RWPE2 (cell line): ENCODE measurements at regions not wholly inside any gene's neighbourhood (a gene's known extent, or its start where the extent isn't known, plus 50 kb on each side); places are given as distances from the start of the nearest gene placed in this dataset.

Experiments used
- ATAC-seq: fragments of 200-7000 bp; cut with Tn5 transposase; 3 replicates; pipeline ENCODE4 v1.9.1; 2021; ENCODE audit warnings: low read depth
- DNase-seq: peaks from one replicate; pipeline ENCODE4 v3.0.0-alpha.2; 2020; ENCODE audit warnings: low spot score
- H3K27ac ChIP-seq: fragments of 450-650 bp; 2 replicates; pipeline ENCODE4 v1.5.1; 2017; ENCODE audit warnings: mild to moderate bottlenecking; ENCODE audit not compliant: poor library complexity, severe bottlenecking
- H3K27me3 ChIP-seq: fragments of 250-450 bp; sonication (Bioruptor Pico); 2 replicates; pipeline ENCODE4 v1.5.1; 2021; ENCODE audit warnings: mild to moderate bottlenecking, moderate library complexity; ENCODE audit not compliant: insufficient read depth, poor library complexity, severe bottlenecking
- H3K36me3 ChIP-seq: fragments of 250-450 bp; sonication (Bioruptor Pico); 2 replicates; pipeline ENCODE4 v1.5.1; 2020; ENCODE audit warnings: low read depth, mild to moderate bottlenecking, moderate library complexity
- H3K4me1 ChIP-seq: fragments of 250-450 bp; sonication (Bioruptor Pico); 2 replicates; pipeline ENCODE4 v1.5.1; 2021; ENCODE audit warnings: mild to moderate bottlenecking, moderate library complexity; ENCODE audit not compliant: insufficient read depth, poor library complexity, severe bottlenecking
- H3K4me3 ChIP-seq: fragments of 250-450 bp; sonication (Bioruptor Pico); 2 replicates; pipeline ENCODE4 v1.5.1; 2021; ENCODE audit warnings: mild to moderate bottlenecking, moderate library complexity; ENCODE audit not compliant: severe bottlenecking
- H3K9me3 ChIP-seq: fragments of 250-450 bp; sonication (Bioruptor Pico); 2 replicates; pipeline ENCODE4 v1.5.1; 2021; ENCODE audit warnings: mild to moderate bottlenecking, moderate library complexity; ENCODE audit not compliant: severe bottlenecking
- CTCF ChIP-seq: fragments of 450-650 bp; IDR thresholded peaks from one replicate; pipeline ENCODE4 v1.5.1; 2017; ENCODE audit warnings: mild to moderate bottlenecking, moderate library complexity; ENCODE audit not compliant: poor library complexity, severe bottlenecking

- Histone ChIP-seq H3K27ac (no peak overlapping the region), H3K9me3 (no peaks in the 10 kb centered on the region), H3K27me3 (no peaks in the 10 kb centered on the region), H3K4me1 (no peaks in the 10 kb centered on the region), H3K36me3 (no peaks in the 10 kb centered on the region), H3K4me3 (no peak overlapping the region)
- no peak for DNase-seq
- no peak for ATAC-seq
- no peak for TF ChIP-seq CTCF
These were observed 443.6 kb downstream of the ARAP2 start for GRCh38 chr4:35800669-35801068.

- no peaks in the 10 kb centered on the region for H3K36me3 ChIP-seq
- no peaks in the 10 kb centered on the region for H3K27me3 ChIP-seq
- TF ChIP-seq CTCF: no peak
- ATAC-seq (no peak), DNase-seq (no peak)
- no peaks in the 10 kb centered on the region for H3K4me1 ChIP-seq
- no peak overlapping the region for H3K27ac ChIP-seq
- no peak overlapping the region for H3K4me3 ChIP-seq
- H3K9me3 ChIP-seq: no peaks in the 10 kb centered on the region
These were observed 441.7 kb downstream of the ARAP2 start for GRCh38 chr4:35802644-35803043.

- H3K27ac ChIP-seq: no peak overlapping the region
- ATAC-seq (peak; percentile 49; the same call in 2 of the 3 replicates), DNase-seq (no peak)
- H3K36me3 ChIP-seq: no peaks in the 10 kb centered on the region
- H3K27me3 ChIP-seq: no peaks in the 10 kb centered on the region
- no peak for TF ChIP-seq CTCF
- no peaks in the 10 kb centered on the region for H3K9me3 ChIP-seq
- no peak overlapping the region for H3K4me3 ChIP-seq
- H3K4me1 ChIP-seq: no peaks in the 10 kb centered on the region
These were observed 425.8 kb downstream of the ARAP2 start for GRCh38 chr4:35818520-35818919.

GRCh38 chr4:35820003-35820402, 424.3 kb downstream of the ARAP2 start:
- H3K4me1 ChIP-seq: no peaks in the 10 kb centered on the region
- no peak overlapping the region for H3K27ac ChIP-seq
- no peaks in the 10 kb centered on the region for H3K9me3 ChIP-seq
- TF ChIP-seq CTCF: no peak
- no peaks in the 10 kb centered on the region for H3K36me3 ChIP-seq
- no peak overlapping the region for H3K4me3 ChIP-seq
- ATAC-seq (no peak), DNase-seq (no peak)
- no peaks in the 10 kb centered on the region for H3K27me3 ChIP-seq

- Histone ChIP-seq H3K9me3 (no peaks in the 10 kb centered on the region), H3K27ac (no peak overlapping the region), H3K27me3 (no peaks in the 10 kb centered on the region), H3K4me3 (no peak overlapping the region), H3K36me3 (no peaks in the 10 kb centered on the region), H3K4me1 (no peaks in the 10 kb centered on the region)
- ATAC-seq: no peak
- no peak for TF ChIP-seq CTCF
- no peak for DNase-seq
These were observed 420.1 kb downstream of the ARAP2 start for GRCh38 chr4:35824231-35824630.
